ENCODE measurements at regions not wholly inside any gene's neighbourhood (a gene's known extent, or its start where the extent isn't known, plus 50 kb on each side); places are given as distances from the start of the nearest gene placed in this dataset.

DNA sequence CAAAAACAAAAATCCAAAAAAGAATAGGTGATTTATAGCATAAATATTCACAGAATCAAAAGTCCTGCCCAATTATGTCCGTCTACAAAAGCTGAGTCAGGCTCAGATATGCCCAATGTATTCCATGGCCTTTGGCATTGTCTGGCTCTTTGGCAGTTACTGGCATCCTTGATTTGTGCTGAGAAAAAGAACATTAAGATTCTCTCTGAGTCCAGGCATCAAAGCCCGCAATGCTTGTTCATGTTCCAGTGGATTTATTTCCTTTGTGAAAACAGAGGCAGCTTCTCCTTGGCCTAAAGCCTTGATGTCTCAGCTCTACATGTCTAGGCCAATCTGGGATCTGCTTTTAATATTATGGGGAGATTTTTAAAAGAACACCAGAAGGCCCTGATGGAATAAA lies 76.1 kb upstream of the SLC4A11 start:
- BruUV-seq (replicated peaks) = no TSS peak
- Histone ChIP-seq H3K9ac (replicated peaks; ENCODE audit: extremely low read depth, insufficient read depth, low read length) (no peak overlapping the region), H3K4me3 (replicated peaks in 1 of 3; ENCODE audit: insufficient read depth in 1 of 3, low read depth in 1 of 3, low read length in 3 of 3) (no peak overlapping the region), H3K36me3 (ENCODE audit: control insufficient read depth in 2 of 2, extremely low read depth in 1 of 2, insufficient read depth in 2 of 2, low read length in 2 of 2) (peaks cover 0 to 6% of the 10 kb centered on the region in 2 experiments), H4K20me1 (replicated peaks; ENCODE audit: control insufficient read depth, extremely low read depth, insufficient read depth, low read length) (no peaks in the 10 kb centered on the region), H2AFZ (ENCODE audit: low read depth, low read length) (no peak overlapping the region), H3K27ac (ENCODE audit: insufficient read depth, low read depth, low read length) (no peak overlapping the region), H3K9me3 (replicated peaks; ENCODE audit: control insufficient read depth, insufficient read depth, low read length) (no peaks in the 10 kb centered on the region), H3K4me1 (ENCODE audit: control insufficient read depth, extremely low read depth, insufficient read depth, low read length) (peaks cover 13% of the 10 kb centered on the region), H3K79me2 (ENCODE audit: control insufficient read depth, insufficient read depth, low read length) (no peaks in the 10 kb centered on the region), H3K27me3 (ENCODE audit: control insufficient read depth in 2 of 2, insufficient read depth in 2 of 2, low read length in 2 of 2) (no peaks in the 10 kb centered on the region), H3K4me2 (ENCODE audit: insufficient read depth, low read length) (no peak overlapping the region), H3K9me1 (replicated peaks; ENCODE audit: control insufficient read depth, extremely low read depth, insufficient read depth, low read length) (no peaks in the 10 kb centered on the region)
- ChIA-PET POLR2A (no interaction called here), CTCF (interaction anchor here (0.7 to 4.8 kb wide), 5 partner anchors 13 to 262 kb away, joined by 3 to 31 read pairs (median 3); no protein-coding TSS in a partner anchor)
- TF ChIP-seq, protein P1, sequence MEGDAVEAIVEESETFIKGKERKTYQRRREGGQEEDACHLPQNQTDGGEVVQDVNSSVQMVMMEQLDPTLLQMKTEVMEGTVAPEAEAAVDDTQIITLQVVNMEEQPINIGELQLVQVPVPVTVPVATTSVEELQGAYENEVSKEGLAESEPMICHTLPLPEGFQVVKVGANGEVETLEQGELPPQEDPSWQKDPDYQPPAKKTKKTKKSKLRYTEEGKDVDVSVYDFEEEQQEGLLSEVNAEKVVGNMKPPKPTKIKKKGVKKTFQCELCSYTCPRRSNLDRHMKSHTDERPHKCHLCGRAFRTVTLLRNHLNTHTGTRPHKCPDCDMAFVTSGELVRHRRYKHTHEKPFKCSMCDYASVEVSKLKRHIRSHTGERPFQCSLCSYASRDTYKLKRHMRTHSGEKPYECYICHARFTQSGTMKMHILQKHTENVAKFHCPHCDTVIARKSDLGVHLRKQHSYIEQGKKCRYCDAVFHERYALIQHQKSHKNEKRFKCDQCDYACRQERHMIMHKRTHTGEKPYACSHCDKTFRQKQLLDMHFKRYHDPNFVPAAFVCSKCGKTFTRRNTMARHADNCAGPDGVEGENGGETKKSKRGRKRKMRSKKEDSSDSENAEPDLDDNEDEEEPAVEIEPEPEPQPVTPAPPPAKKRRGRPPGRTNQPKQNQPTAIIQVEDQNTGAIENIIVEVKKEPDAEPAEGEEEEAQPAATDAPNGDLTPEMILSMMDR (IDR thresholded peaks at IDR 0.05; ENCODE audit: extremely low read depth in 1 of 2, insufficient read depth in 1 of 2, low read depth in 1 of 2, low read length in 2 of 2) = no peak
- TF ChIP-seq MYC (IDR thresholded peaks at IDR 0.05; ENCODE audit: low read depth, low read length) (no peak), FOS (IDR thresholded peaks at IDR 0.05; ENCODE audit: borderline replicate concordance, insufficient read depth, low read length) (no peak), POLR2AphosphoS5 (IDR thresholded peaks at IDR 0.05; ENCODE audit: insufficient read depth, low read depth, low read length) (no peak), GATA2 (IDR thresholded peaks at IDR 0.05; ENCODE audit: insufficient read depth, insufficient read length, low read depth, low read length) (no peak), JUN (IDR thresholded peaks at IDR 0.05; ENCODE audit: borderline replicate concordance, insufficient read depth, insufficient read length, low read depth) (no peak), POLR2A (IDR thresholded peaks at IDR 0.05; ENCODE audit: low read depth, low read length) (no peak), EZH2 (IDR thresholded peaks at IDR 0.05; ENCODE audit: borderline replicate concordance, low read depth, low read length, severe bottlenecking) (no peak)
- TF ChIP-seq, protein P2, sequence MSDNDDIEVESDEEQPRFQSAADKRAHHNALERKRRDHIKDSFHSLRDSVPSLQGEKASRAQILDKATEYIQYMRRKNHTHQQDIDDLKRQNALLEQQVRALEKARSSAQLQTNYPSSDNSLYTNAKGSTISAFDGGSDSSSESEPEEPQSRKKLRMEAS (IDR thresholded peaks at IDR 0.05; ENCODE audit: insufficient read depth, insufficient read length) = no peak
- FAIRE-seq (no peak), DNase-seq (ENCODE audit: low read depth, low spot score) (no peak)
- intact Hi-C loops (cut with micrococcal nuclease) = no loop called here
- dilution Hi-C loops (cut with MboI; ENCODE audit: extremely low pct_ligation_motif_present, low sequenced_read_pairs) = no loop called here
